ENCODE measurements at regions not wholly inside any gene's neighbourhood (a gene's known extent, or its start where the extent isn't known, plus 50 kb on each side); places are given as distances from the start of the nearest gene placed in this dataset.

DNA sequence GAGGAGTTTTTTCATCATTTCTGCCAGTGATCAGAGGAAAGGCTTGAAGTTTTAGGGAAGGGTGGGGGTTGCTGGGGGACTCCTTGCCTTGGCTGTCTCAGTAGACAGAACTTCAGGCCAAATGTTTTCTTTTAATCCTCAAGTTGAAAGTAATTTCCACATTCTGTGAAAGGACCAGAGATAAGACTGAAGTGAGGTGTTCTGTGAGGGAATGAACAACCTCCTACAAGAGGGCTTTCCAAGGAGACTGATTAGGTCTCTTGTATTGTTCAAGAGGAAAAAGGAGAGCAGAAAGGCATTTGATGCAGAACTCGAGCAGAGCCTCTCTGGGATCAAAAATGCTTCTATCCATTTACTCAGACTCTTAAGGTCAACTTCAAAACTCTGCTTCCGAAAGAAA, 282.1 kb upstream of the ATP10B start:
- Mint-ChIP-seq H3K27me3 (ENCODE audit: low read depth) (peaks cover 1% of the 10 kb centered on the region), H3K27ac (peak overlapping the region; percentile 19), H3K4me3 (no peak overlapping the region), H3K36me3 (no peaks in the 10 kb centered on the region), H3K9me3 (peaks cover 4% of the 10 kb centered on the region), H3K4me1 (peaks cover 4% of the 10 kb centered on the region)
- TF ChIP-seq, protein P1, sequence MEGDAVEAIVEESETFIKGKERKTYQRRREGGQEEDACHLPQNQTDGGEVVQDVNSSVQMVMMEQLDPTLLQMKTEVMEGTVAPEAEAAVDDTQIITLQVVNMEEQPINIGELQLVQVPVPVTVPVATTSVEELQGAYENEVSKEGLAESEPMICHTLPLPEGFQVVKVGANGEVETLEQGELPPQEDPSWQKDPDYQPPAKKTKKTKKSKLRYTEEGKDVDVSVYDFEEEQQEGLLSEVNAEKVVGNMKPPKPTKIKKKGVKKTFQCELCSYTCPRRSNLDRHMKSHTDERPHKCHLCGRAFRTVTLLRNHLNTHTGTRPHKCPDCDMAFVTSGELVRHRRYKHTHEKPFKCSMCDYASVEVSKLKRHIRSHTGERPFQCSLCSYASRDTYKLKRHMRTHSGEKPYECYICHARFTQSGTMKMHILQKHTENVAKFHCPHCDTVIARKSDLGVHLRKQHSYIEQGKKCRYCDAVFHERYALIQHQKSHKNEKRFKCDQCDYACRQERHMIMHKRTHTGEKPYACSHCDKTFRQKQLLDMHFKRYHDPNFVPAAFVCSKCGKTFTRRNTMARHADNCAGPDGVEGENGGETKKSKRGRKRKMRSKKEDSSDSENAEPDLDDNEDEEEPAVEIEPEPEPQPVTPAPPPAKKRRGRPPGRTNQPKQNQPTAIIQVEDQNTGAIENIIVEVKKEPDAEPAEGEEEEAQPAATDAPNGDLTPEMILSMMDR (IDR thresholded peaks at IDR 0.05; ENCODE audit: unreplicated experiment): no peak
- DNase-seq (ENCODE audit: low spot score in 2 of 2, unreplicated experiment in 2 of 2): no peak

DNA sequence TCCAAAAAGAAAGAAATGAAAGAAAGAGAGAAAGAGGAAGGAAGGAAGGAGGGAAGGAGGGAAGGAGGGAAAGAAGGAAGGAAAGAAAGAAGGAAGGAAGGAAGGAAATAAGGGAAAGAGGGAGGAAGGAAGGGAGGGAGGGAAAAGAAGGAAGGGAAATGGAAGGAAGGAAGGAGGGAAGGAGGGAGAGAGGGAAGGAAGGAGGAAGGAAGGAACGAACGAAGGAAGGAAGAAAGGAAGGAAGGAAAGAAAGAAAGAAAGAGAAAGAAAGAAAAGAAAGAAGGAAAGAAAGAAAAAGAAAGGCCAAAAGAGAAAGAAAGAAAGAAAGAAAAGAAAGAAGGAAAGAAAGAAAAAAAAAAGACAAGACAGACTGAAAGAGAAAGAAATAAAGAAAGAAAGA, 263.9 kb upstream of the ATP10B start:
- Mint-ChIP-seq H3K9me3 (peaks cover 8% of the 10 kb centered on the region), H3K27me3 (ENCODE audit: low read depth) (peaks cover 10% of the 10 kb centered on the region), H3K27ac (no peak overlapping the region), H3K36me3 (no peaks in the 10 kb centered on the region), H3K4me3 (no peak overlapping the region), H3K4me1 (no peaks in the 10 kb centered on the region)
- TF ChIP-seq, protein P1 (IDR thresholded peaks at IDR 0.05; ENCODE audit: unreplicated experiment): no peak
- DNase-seq (ENCODE audit: low spot score in 2 of 2, unreplicated experiment in 2 of 2): no peak

DNA sequence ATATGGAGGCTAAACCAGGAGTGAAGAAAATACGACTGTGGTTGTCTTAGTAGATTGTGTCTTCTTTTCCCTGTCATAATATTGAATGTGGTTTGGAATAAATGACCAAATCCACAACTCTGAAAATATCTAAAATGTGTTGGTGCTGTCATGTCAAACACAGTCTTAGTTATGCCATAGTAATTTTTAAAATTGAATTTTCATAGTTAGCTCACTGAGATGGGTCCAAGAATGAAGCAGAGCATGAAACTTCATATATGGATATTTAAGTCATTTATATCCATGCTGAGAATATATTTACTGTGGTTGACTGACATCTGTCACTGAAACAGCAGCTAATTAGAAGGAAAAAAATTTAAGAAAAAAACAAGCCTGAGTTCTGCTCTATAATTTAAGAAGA, 260.4 kb upstream of the ATP10B start:
- Mint-ChIP-seq H3K27ac (no peak overlapping the region), H3K36me3 (no peaks in the 10 kb centered on the region), H3K4me3 (no peak overlapping the region), H3K9me3 (peaks cover 8% of the 10 kb centered on the region), H3K4me1 (peaks cover 7% of the 10 kb centered on the region), H3K27me3 (ENCODE audit: low read depth) (peaks cover 10% of the 10 kb centered on the region)
- DNase-seq (ENCODE audit: low spot score in 2 of 2, unreplicated experiment in 2 of 2): no peak
- TF ChIP-seq, protein P1 (IDR thresholded peaks at IDR 0.05; ENCODE audit: unreplicated experiment): no peak

DNA sequence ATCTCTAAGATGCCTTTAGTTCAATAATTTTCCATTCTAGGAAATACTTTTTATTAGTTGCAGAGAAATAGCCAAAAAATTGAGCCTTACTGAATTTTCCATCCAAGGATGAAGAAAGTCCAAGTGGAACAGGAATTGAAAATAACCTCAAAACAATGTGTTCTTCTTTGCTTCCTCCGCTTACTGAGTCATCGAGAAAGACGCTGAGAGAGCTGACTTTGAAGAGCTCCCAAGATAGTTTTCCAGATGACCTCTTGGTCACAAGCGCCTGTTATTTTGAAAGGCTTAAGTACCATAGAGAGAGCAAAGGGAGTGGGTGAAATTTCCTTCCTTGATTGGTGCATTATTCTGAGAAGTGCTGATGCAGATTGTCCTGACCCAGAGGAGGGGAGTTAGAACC, 253.5 kb upstream of the ATP10B start:
- DNase-seq (ENCODE audit: low spot score in 2 of 2, unreplicated experiment in 2 of 2): no peak
- H3K36me3 Mint-ChIP-seq: no peaks in the 10 kb centered on the region
- H3K27ac Mint-ChIP-seq: no peak overlapping the region
- TF ChIP-seq, protein P1 (IDR thresholded peaks at IDR 0.05; ENCODE audit: unreplicated experiment): no peak
- H3K4me1 Mint-ChIP-seq: peaks cover 7% of the 10 kb centered on the region
- H3K27me3 Mint-ChIP-seq (ENCODE audit: low read depth): no peaks in the 10 kb centered on the region
- no peak overlapping the region for H3K4me3 Mint-ChIP-seq
- H3K9me3 Mint-ChIP-seq: no peaks in the 10 kb centered on the region

DNA sequence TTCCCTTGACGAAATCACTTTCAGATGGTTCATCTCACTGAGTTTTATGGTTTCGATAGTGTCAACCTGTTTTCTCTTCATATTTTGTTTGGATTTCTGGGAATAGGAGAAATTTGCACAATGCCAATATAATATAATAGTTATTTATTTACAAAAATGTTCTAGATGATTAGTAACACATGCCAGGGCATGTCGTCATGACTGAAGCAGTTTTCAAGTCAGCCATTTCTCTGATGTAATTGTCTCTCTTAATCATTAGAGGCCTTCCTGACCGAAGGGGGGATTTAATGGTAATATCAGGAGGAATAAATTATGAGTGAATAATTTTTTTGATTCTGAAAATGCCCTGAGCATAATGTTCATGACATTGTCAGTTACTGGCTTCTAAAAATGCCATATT, 246.5 kb upstream of the ATP10B start:
- no peak for DNase-seq (ENCODE audit: low spot score in 2 of 2, unreplicated experiment in 2 of 2)
- peaks cover 7% of the 10 kb centered on the region for H3K4me1 Mint-ChIP-seq
- H3K27ac Mint-ChIP-seq: no peak overlapping the region
- no peaks in the 10 kb centered on the region for H3K9me3 Mint-ChIP-seq
- TF ChIP-seq, protein P1 (IDR thresholded peaks at IDR 0.05; ENCODE audit: unreplicated experiment): no peak
- no peak overlapping the region for H3K4me3 Mint-ChIP-seq
- H3K36me3 Mint-ChIP-seq: no peaks in the 10 kb centered on the region
- peaks cover 3% of the 10 kb centered on the region for H3K27me3 Mint-ChIP-seq (ENCODE audit: low read depth)

DNA sequence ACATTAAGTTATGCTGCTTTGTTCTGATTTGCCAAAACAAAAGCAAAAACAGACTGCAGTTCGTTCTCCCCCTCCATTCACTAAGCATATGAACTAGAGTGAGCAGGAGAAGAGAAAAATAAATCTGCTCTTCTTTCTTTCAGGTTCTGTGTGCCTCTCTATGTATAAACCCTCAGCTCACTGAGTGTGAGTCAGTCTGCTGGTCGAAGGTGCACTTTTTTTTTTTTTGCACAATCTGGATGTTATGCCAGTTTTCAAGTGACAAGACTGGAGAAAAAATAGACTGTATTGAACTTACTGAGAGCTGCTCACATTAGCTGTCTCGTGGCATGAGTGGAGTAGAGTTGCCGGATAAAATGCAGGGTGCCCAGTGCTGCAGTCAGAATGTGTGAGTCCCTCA, 244.6 kb upstream of the ATP10B start:
- Mint-ChIP-seq H3K27me3 (ENCODE audit: low read depth) (peaks cover 7% of the 10 kb centered on the region), H3K9me3 (no peaks in the 10 kb centered on the region), H3K27ac (no peak overlapping the region), H3K4me3 (no peak overlapping the region), H3K36me3 (no peaks in the 10 kb centered on the region), H3K4me1 (peaks cover 7% of the 10 kb centered on the region)
- TF ChIP-seq, protein P1 (IDR thresholded peaks at IDR 0.05; ENCODE audit: unreplicated experiment): no peak
- DNase-seq (ENCODE audit: low spot score in 2 of 2, unreplicated experiment in 2 of 2): no peak

Measured in mesothelial cell of epicardium (in vitro differentiated cells).